NB4 (cell line): ENCODE measurements at regions not wholly inside any gene's neighbourhood (a gene's known extent, or its start where the extent isn't known, plus 50 kb on each side); places are given as distances from the start of the nearest gene placed in this dataset.

ENCODE experiments used
- DNase-seq: peaks from one replicate; pipeline ENCODE4 v3.0.0; 2010; ENCODE audit warnings: low read depth
- H3K4me3 ChIP-seq: one replicate; pipeline ENCODE4 v1.5.1; 2011; ENCODE audit warnings: mild to moderate bottlenecking, low read depth, low read length, moderate library complexity
- MYC ChIP-seq: IDR thresholded peaks from 2 replicates; pipeline ENCODE4 v1.6.1; 2011; ENCODE audit warnings: low read depth, low read length
- POLR2A ChIP-seq: IDR thresholded peaks from 2 replicates; pipeline ENCODE4 v1.6.1; 2011; ENCODE audit warnings: mild to moderate bottlenecking; ENCODE audit not compliant: insufficient read length; ENCODE audit errors: extremely low read depth
- TF ChIP-seq, protein P1 (sequence below): IDR thresholded peaks from one replicate; pipeline ENCODE4 v1.5.1; 2012; ENCODE audit warnings: low read depth, low read length
- TF ChIP-seq, protein P2 (sequence below): IDR thresholded peaks from 2 replicates; pipeline ENCODE4 v1.6.1; 2011; ENCODE audit warnings: low read depth, low read length

DNA sequence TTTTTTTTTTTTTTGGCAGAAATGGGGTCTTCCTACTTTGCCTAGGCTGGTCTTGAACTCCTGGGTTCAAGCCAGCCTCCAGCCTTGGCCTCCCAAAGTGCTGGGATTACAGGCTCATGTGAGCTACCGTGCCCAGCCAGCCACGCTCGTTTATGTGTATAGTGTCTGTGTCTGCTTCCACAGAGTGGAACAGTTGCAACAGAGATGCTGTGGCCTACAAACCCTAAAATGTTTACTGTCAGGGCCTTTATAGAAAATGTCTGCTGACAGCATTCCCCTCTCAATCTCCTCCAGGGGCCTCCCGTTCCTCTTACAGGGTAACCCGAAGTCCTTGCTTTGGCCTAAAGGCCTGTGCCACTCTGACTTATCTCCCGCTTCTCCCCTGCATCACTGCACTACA lies 87.6 kb upstream of the LEP start:
- TF ChIP-seq POLR2A (no peak), MYC (no peak)
- TF ChIP-seq, protein P1, sequence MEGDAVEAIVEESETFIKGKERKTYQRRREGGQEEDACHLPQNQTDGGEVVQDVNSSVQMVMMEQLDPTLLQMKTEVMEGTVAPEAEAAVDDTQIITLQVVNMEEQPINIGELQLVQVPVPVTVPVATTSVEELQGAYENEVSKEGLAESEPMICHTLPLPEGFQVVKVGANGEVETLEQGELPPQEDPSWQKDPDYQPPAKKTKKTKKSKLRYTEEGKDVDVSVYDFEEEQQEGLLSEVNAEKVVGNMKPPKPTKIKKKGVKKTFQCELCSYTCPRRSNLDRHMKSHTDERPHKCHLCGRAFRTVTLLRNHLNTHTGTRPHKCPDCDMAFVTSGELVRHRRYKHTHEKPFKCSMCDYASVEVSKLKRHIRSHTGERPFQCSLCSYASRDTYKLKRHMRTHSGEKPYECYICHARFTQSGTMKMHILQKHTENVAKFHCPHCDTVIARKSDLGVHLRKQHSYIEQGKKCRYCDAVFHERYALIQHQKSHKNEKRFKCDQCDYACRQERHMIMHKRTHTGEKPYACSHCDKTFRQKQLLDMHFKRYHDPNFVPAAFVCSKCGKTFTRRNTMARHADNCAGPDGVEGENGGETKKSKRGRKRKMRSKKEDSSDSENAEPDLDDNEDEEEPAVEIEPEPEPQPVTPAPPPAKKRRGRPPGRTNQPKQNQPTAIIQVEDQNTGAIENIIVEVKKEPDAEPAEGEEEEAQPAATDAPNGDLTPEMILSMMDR: no peak
- TF ChIP-seq, protein P2, sequence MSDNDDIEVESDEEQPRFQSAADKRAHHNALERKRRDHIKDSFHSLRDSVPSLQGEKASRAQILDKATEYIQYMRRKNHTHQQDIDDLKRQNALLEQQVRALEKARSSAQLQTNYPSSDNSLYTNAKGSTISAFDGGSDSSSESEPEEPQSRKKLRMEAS: no peak
- H3K4me3 ChIP-seq: no peak overlapping the region
- no peak for DNase-seq

DNA sequence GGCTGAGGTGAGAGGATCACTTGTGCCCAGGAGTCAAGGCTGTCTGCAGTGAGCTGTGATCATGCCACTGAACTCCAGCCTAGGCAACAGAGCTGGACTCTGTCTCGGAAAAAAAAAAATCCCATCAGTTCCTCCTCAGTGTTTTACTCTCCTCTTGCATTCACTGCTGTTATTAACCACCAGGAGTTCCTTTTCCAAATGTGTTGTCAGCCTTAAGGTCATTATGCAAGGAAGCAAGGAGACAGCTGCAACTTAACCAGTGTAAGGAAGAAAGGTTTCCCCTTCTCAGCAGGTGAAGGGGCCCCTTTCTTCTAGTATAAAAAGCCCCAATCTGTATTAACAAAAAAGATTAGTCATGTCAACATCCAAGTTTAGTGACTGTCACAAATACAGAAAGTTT lies 86.6 kb upstream of the LEP start:
- TF ChIP-seq, protein P1: no peak
- no peak for TF ChIP-seq MYC
- no peak for TF ChIP-seq POLR2A
- TF ChIP-seq, protein P2: no peak
- no peak for DNase-seq
- no peak overlapping the region for H3K4me3 ChIP-seq

DNA sequence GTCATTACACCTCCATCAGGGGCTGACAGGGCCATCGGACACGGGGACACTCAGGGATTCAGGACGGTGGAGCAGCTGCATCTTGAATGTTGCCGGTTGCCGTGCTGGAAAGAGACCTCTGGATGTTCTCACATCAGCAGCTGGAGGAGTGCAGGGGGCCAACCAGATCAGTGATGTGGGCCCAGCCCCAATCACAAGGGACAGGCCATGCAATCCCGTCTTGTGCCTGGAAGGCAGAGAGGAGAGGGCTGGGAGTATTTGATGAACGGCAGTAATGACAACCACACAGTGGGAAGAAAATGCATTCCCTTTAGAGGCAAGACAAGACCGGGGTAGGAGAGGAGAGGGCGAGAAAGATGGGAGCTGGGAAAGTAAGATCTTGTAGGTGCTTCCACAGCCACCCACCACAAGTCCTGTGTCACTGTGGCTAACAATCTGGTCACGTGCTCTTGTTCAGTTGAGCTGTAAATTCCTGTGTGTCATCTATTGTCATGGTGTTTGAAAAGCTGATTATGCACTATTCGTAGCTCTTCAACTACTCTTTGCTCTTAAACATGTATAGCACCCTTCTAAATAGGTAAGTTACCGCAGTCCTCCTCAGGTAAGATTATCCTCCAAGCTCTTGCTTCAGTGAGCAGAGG lies 85.9 kb upstream of the LEP start:
- H3K4me3 ChIP-seq: no peak overlapping the region
- no peak for TF ChIP-seq MYC
- DNase-seq: no peak

DNA sequence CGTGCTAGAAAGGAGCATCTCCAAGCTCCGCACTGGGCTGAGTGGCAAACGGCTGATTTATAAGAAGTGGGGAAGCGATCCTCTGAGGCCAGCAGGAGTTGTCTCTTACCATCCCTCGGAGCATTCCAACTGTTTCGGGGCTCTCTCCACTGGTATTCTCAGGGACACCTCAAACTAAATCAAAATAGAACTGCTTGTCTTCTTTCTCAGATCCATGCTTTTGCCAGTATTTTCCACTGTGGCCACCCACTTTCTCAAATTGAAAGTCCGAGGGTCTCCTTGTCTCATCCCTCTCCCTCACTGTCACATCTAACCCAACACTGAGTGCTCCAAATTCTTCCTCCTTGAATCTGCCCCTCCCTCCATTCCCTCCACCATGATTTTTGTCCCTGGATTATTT lies 83.2 kb upstream of the LEP start:
- TF ChIP-seq, protein P1: no peak
- no peak for TF ChIP-seq MYC
- TF ChIP-seq, protein P2: no peak
- TF ChIP-seq POLR2A: no peak
- DNase-seq: no peak
- H3K4me3 ChIP-seq: no peak overlapping the region

DNA sequence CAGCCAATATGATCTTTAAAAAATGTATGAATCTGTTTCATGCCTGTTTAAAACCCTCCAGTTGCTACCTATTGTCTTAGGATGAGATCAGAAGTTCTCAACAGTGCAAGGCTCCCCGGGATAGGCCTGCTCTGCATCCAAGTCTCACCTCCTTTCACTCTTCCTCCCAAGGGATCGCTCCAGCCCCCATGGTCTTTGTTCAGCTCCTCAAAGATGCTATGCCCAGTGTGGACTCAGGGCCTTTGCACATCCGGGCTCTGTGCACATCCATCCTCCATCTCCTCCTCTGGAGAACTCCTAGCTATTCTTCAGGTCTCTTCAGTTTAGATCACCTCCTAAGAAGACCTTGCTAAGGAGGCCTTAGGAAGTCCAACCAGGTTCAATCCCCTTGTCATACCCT lies 82.7 kb upstream of the LEP start:
- no peak for TF ChIP-seq MYC
- TF ChIP-seq, protein P1: no peak
- TF ChIP-seq, protein P2: no peak
- no peak for TF ChIP-seq POLR2A
- no peak for DNase-seq
- H3K4me3 ChIP-seq: no peak overlapping the region

DNA sequence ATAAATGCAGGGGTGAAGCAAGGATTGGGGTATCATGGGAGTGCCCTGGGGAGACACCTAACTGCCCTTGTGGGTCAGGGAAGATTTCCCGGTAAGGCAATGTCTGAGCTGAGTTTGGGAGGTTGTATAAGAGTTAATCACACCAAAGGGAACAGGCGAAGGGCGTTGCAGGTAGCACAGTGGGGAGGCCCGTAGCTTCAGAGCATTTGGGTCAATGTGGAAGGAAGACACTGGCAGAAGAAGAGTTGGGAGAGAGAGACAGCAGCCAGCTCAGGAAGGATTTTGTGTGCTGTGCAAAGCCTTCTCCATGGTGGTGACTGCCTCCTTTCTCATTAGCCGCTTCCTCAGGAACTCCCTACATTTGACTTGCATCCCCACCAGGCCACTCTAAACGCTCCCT lies 80.8 kb upstream of the LEP start:
- no peak for DNase-seq
- TF ChIP-seq, protein P2: no peak
- TF ChIP-seq MYC (no peak), POLR2A (no peak)
- TF ChIP-seq, protein P1: no peak
- no peak overlapping the region for H3K4me3 ChIP-seq
